ENCODE measurements at regions not wholly inside any gene's neighbourhood (a gene's known extent, or its start where the extent isn't known, plus 50 kb on each side); places are given as distances from the start of the nearest gene placed in this dataset.

GRCh38 chr5:129821477-129822131 is 73.7 kb downstream of the MINAR2 start:
- no peak for DNase-seq (ENCODE audit: low spot score)

GRCh38 chr5:129830288-129830687 is 74.0 kb upstream of the CHSY3 start:
- DNase-seq (ENCODE audit: low spot score) = no peak

DNA sequence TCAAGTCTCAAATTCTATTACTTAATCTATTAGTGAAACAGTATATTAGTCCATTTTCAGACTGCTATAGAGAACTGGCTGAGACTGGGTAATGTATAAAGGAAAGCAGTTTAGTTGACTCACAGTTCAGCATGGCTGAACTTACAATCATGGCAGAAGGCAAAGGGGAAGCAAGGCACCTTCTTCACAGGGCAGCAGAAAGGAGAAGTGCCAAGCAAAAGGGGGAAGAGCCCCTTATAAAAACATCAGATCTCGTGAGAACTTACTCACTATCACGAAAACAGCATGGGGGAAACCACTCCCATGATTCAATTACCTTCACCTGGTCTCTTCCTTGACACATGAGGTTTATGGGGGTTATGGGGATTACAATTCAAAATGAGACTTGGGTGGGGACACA is 67.9 kb upstream of the CHSY3 start:
- no peak for DNase-seq (ENCODE audit: low spot score)

- no peak for DNase-seq (ENCODE audit: low spot score)
These were observed 59.5 kb upstream of the CHSY3 start for GRCh38 chr5:129844764-129845163.

DNA sequence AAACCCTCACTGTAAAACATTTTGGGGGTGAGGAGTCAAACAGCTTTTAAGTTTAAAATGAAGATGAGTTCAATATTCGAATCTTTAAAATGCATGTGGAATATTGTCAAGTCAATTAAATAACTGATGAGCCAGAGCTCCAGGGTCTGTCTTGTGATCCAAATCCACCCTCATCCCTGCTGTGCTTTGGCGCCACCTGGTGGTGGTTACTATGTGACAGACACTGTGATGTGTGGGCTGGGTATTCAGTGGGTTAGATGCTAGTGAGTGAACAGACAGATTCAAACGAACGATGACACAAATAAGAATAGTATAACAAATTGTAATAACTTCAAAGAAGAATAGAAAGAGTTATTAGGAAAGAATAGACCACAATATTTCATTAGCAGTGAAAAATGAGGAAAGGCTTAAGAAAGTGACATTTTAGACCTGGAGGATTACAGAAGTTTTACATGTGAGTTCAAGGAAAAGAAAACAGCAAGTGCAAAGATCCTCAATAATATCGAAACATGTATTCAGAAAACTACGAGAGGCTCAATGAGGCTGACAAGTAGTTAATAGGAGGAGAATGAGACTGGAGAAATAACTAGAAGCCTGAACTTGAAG is 51.4 kb upstream of the CHSY3 start:
- peak; percentile 69 for DNase-seq (ENCODE audit: low spot score)

DNA sequence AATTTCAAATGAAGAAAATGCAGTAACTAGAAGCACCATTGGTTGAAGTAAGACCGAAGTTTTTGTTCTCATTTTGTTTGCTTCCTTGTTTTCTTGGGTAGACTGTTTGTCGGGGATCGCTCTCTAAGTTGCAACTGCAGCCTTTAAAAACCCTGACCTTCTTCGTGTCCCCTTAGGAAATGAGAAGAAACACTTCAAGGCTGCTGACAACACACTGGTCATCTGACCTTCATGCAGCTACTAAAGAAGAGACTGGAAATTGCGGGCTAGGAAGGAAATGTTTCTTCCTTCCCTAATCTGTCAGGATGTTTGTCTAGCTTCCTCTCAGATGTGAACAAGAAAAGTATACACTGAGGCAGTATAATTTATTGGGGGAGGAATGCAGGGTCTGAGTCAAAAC is 50.7 kb upstream of the CHSY3 start:
- DNase-seq (ENCODE audit: low spot score) = no peak

Measured in left forelimb (tissue), 1 donor.